HEK293T (cell line): ENCODE measurements at regions not wholly inside any gene's neighbourhood (a gene's known extent, or its start where the extent isn't known, plus 50 kb on each side); places are given as distances from the start of the nearest gene placed in this dataset.

Experiments
- ARNT ChIP-seq: fragments of 450-650 bp; IDR thresholded peaks from 2 replicates; pipeline ENCODE4 v1.6.1; 2017; ENCODE audit warnings: mild to moderate bottlenecking
- FOXA1 ChIP-seq: fragments of 450-650 bp; IDR thresholded peaks from 2 replicates; pipeline ENCODE4 v1.6.1; 2016; ENCODE audit warnings: mild to moderate bottlenecking
- FOXK2 ChIP-seq: fragments of 450-650 bp; IDR thresholded peaks from 2 replicates; pipeline ENCODE4 v1.6.1; 2016; ENCODE audit warnings: mild to moderate bottlenecking
- FOXM1 ChIP-seq: fragments of 450-650 bp; IDR thresholded peaks from 2 replicates; pipeline ENCODE4 v1.6.1; 2017; ENCODE audit warnings: mild to moderate bottlenecking, borderline replicate concordance
- HDGF ChIP-seq: fragments of 450-650 bp; IDR thresholded peaks from 2 replicates; pipeline ENCODE4 v1.6.1; 2017; ENCODE audit warnings: antibody characterized with exemption, borderline replicate concordance
- NFRKB ChIP-seq: fragments of 450-650 bp; IDR thresholded peaks from 2 replicates; pipeline ENCODE4 v1.6.1; 2016; ENCODE audit warnings: mild to moderate bottlenecking, moderate library complexity
- SP1 ChIP-seq: fragments of 450-650 bp; IDR thresholded peaks from 2 replicates; pipeline ENCODE4 v1.6.1; 2017

GRCh38 chr6:23417133-23417532 is 708.9 kb upstream of the NRSN1 start:
- TF ChIP-seq SP1: no peak
- no peak for TF ChIP-seq FOXM1
- no peak for TF ChIP-seq FOXK2
- no peak for TF ChIP-seq HDGF
- TF ChIP-seq FOXA1: no peak
- no peak for TF ChIP-seq NFRKB
- no peak for TF ChIP-seq ARNT
